T-helper 1 cell treated with Interleukin-12 subunit alpha and Interleukin-12 subunit beta and Interleukin-4 antibody, amounts not matched to agents 30 ng/mL and 1 ng/mL, for 36 hours (primary cell): ENCODE measurements at regions not wholly inside any gene's neighbourhood (a gene's known extent, or its start where the extent isn't known, plus 50 kb on each side); places are given as distances from the start of the nearest gene placed in this dataset.

Source experiments
- intact Hi-C: fragments of 100-400 bp; cut with micrococcal nuclease; formaldehyde crosslinking; loops from one replicate; pipeline ENCODE4 v1.15.1; 2024

GRCh38 chr18:7480879-7481278 lies 86.2 kb upstream of the PTPRM start:
- intact Hi-C loops: no loop called here

GRCh38 chr18:7482342-7482741 lies 84.8 kb upstream of the PTPRM start:
- intact Hi-C loops: no loop called here

DNA sequence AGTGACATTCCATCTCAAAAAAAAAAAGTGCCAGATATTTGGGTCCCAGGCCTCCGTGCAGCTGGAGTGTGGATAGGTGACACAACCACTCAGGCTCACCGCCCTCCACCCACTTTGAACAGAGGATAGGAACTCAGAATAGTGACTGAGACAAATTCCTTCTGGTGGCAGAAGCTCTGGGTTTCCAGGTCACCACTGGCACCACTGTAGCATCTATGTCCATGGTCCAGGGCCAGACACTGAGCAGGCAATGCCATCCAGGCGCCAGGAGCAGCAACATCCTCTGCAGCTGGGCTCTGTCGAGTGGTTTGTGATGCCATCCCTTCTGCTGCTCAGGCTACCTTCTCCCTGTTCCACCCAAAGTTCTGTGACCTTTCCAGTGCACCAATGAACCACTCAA lies 81.5 kb upstream of the PTPRM start:
- intact Hi-C loops: no loop called here

DNA sequence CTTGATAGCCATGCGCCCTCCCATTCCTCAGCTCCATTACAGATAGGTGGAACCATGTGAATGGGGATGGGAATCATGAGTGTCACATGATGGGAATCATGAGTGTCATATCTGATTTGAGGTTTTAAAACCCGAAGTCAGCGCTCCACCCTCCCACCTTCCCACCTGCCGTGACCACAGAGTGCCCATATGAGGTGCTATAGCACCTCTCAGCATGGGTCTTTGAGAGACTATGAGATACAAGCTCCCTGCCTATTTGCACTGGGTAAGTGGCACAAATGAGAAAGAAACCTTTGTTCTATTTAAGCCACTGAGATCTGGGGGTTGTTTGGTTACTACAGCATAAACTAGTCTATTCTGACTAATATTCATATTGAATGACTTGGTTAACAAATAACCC lies 78.5 kb upstream of the PTPRM start:
- intact Hi-C loops: no loop called here

DNA sequence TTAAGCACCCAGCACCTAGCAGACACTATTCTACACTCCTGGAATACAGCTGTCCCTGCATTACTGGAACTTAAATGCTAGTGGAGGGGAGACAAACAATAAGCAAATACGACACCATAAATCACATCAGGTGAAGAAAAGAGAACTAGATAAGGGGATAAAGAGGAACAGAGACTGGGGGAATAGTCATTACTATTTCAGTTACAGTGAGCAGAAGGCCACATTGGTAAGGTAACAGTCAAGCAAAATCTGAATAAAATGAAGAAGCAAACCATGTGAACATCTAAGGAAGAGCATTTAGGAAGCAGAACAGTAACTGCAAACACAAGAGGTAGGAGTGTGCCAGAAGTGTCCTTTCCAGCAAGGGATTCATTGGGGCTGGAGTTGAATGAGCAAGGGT lies 77.0 kb upstream of the PTPRM start:
- intact Hi-C loops: no loop called here

- intact Hi-C loops: no loop called here
These were observed 74.7 kb upstream of the PTPRM start for GRCh38 chr18:7492385-7492784.

GRCh38 chr18:7497081-7497480 lies 70.0 kb upstream of the PTPRM start:
- intact Hi-C loops: no loop called here

DNA sequence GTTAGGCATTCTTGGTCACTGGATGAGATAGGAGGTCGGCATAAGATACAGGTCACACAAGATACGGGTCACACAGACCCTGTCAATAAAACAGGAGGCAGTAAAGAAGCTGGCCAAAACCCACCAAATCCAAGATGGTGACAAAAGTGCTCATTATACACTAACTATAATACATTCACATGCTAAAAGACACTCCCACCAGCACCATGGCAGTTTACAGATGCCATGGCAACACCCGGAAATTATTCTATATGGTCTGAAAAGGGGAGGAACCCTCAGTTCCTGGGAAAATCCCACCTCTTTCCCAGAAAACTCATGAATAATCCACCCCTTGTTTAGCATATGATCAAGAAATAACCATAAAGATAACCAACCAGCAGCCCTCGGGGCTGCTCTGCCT lies 56.0 kb upstream of the PTPRM start:
- intact Hi-C loops: no loop called here

DNA sequence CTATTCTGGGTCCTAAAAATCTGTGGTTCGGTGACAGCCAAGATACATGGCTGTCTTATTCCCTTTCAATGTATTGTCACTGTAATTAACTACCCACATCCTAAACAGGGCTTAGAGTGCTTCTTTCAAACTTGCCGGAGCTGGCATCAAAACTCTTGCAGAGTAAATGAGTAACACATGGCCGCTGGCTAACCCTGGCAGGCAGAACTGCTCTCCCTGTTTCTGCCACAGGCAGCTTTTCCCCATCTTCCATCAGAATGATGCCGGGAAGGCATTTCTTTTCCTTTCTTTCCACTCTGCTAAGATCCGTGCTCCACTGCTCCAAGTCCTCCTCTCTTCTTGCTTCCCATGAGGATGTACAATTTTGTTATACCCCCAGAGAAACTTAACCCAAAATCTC lies 54.8 kb upstream of the PTPRM start:
- intact Hi-C loops: no loop called here

DNA sequence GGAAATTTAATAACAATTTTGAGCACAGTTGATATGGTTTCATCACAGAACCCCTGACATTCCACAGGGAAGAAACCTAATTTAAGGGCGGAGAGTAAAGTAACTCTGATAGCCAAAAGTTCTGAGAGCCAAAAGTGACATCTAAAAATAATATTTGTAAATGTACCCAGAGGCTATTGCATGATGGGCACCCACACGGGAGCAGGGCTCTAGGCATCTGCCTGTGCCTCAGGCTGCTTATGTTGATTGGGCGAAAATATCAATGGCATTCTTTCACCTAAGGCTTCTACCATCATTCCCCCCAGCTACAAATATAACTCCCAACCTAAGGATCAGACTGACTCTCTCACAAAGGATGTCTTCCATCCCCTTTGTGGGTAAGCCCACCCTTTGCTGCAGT lies 54.1 kb upstream of the PTPRM start:
- intact Hi-C loops: no loop called here

DNA sequence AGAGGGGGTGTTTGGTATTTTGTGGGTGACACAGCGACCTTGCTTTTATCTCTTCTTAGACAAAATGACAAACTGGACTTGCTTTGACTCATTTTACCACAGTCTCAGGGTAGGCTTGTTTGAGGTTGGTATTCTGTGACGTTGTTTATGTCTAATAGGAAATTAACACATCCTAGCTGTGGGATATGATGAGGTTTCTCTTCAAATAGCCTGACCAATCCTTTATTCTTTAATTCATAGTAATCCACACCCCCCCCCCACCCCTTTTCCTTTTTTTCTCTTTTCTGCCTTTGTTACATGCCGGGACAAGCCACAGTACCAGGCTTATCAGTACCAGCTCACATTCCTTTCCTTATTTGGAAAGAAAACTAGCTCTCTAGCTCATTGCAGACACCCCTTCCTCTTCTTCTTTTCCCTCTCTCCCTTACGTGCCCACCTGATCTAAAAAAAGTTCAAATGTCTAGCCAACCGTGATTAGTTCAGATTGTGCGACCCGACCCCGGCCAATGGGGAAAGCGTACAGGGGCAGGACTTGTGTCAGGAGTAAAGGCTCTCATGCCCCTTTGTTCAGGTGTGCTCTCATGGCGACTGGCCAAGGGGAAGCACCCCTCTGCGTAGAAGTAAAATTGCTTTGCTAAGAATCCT lies 52.2 kb upstream of the PTPRM start:
- intact Hi-C loops: no loop called here

GRCh38 chr18:7516266-7517117 lies 50.6 kb upstream of the PTPRM start:
- intact Hi-C loops: no loop called here
